ENCODE measurements at regions not wholly inside any gene's neighbourhood (a gene's known extent, or its start where the extent isn't known, plus 50 kb on each side); places are given as distances from the start of the nearest gene placed in this dataset.

GRCh38 chr4:83864097-83864817 is 328.3 kb downstream of the GPAT3 start:
- no peak overlapping the region for H3K4me3 ChIP-seq (ENCODE audit: low read depth, low read length)
- TF ChIP-seq MYC (IDR thresholded peaks at IDR 0.05; ENCODE audit: low read depth, low read length), result no peak
- no peak for TF ChIP-seq MAX (IDR thresholded peaks at IDR 0.05; ENCODE audit: low read depth, low read length)
- no peak for TF ChIP-seq POLR2A (IDR thresholded peaks at IDR 0.05; ENCODE audit: extremely low read depth, insufficient read length)
- no peak for TF ChIP-seq CTCF (IDR thresholded peaks at IDR 0.05; ENCODE audit: low read depth, low read length)
- DNase-seq (ENCODE audit: low read depth), result no peak

- no peak overlapping the region for H3K4me3 ChIP-seq (ENCODE audit: low read depth, low read length)
- DNase-seq (ENCODE audit: low read depth), result no peak
- TF ChIP-seq CTCF (IDR thresholded peaks at IDR 0.05; ENCODE audit: low read depth, low read length), result no peak
- no peak for TF ChIP-seq MAX (IDR thresholded peaks at IDR 0.05; ENCODE audit: low read depth, low read length)
- no peak for TF ChIP-seq MYC (IDR thresholded peaks at IDR 0.05; ENCODE audit: low read depth, low read length)
- TF ChIP-seq POLR2A (IDR thresholded peaks at IDR 0.05; ENCODE audit: extremely low read depth, insufficient read length), result no peak
Observed at GRCh38 chr4:83862471-83862870, 326.6 kb downstream of the GPAT3 start.

GRCh38 chr4:83860200-83860599 is 324.3 kb downstream of the GPAT3 start:
- no peak overlapping the region for H3K4me3 ChIP-seq (ENCODE audit: low read depth, low read length)
- DNase-seq (ENCODE audit: low read depth), result no peak
- no peak for TF ChIP-seq MAX (IDR thresholded peaks at IDR 0.05; ENCODE audit: low read depth, low read length)
- no peak for TF ChIP-seq MYC (IDR thresholded peaks at IDR 0.05; ENCODE audit: low read depth, low read length)
- TF ChIP-seq CTCF (IDR thresholded peaks at IDR 0.05; ENCODE audit: low read depth, low read length), result no peak
- TF ChIP-seq POLR2A (IDR thresholded peaks at IDR 0.05; ENCODE audit: extremely low read depth, insufficient read length), result no peak

GRCh38 chr4:83858131-83858530 is 322.2 kb downstream of the GPAT3 start:
- no peak overlapping the region for H3K4me3 ChIP-seq (ENCODE audit: low read depth, low read length)
- no peak for TF ChIP-seq CTCF (IDR thresholded peaks at IDR 0.05; ENCODE audit: low read depth, low read length)
- TF ChIP-seq POLR2A (IDR thresholded peaks at IDR 0.05; ENCODE audit: extremely low read depth, insufficient read length), result no peak
- TF ChIP-seq MYC (IDR thresholded peaks at IDR 0.05; ENCODE audit: low read depth, low read length), result no peak
- no peak for TF ChIP-seq MAX (IDR thresholded peaks at IDR 0.05; ENCODE audit: low read depth, low read length)
- no peak for DNase-seq (ENCODE audit: low read depth)

GRCh38 chr4:83855044-83855443 is 319.1 kb downstream of the GPAT3 start:
- no peak overlapping the region for H3K4me3 ChIP-seq (ENCODE audit: low read depth, low read length)
- TF ChIP-seq POLR2A (IDR thresholded peaks at IDR 0.05; ENCODE audit: extremely low read depth, insufficient read length) (no peak), CTCF (IDR thresholded peaks at IDR 0.05; ENCODE audit: low read depth, low read length) (no peak), MAX (IDR thresholded peaks at IDR 0.05; ENCODE audit: low read depth, low read length) (no peak), MYC (IDR thresholded peaks at IDR 0.05; ENCODE audit: low read depth, low read length) (no peak)
- no peak for DNase-seq (ENCODE audit: low read depth)
